Spleen (tissue), 7 donors: ENCODE measurements at regions not wholly inside any gene's neighbourhood (a gene's known extent, or its start where the extent isn't known, plus 50 kb on each side); places are given as distances from the start of the nearest gene placed in this dataset.

Experiments
- CTCF ChIP-seq, 11 experiments: fragments of 200-600 bp in 7 of 11; fragments of 450-650 bp in 4 of 11; sonication (generic) in 4 of 11; IDR thresholded peaks in 8 of 11; conservative IDR thresholded peaks in 3 of 11; 1 replicate in 7 of 11; 2 replicates in 4 of 11; pipeline versions ENCODE4 v1.4.0 to v1.8.0; 2016 to 2021; ENCODE audit warnings: antibody characterized with exemption in 11 of 11, inconsistent platforms in 4 of 11, mild to moderate bottlenecking in 1 of 11
- POLR2A ChIP-seq, 3 donors: fragments of 450-650 bp; IDR thresholded peaks; one replicate each; pipeline ENCODE4 v1.5.1; 2017; ENCODE audit warnings: antibody characterized with exemption in 3 of 3, mild to moderate bottlenecking in 1 of 3
- POLR2AphosphoS5 ChIP-seq, 3 donors: sonication (generic); formaldehyde crosslinking; IDR thresholded peaks; one replicate each; pipeline ENCODE4 v1.5.1; 2017; ENCODE audit warnings: antibody characterized with exemption in 3 of 3
- donor health status: DM: no; HTN: no; CAD: no; lungs with moderate emphysema.
- donor health status: DM: no; HTN: no; CAD: no.
- donor health status: DM: no; HTN: no; CAD: no.

DNA sequence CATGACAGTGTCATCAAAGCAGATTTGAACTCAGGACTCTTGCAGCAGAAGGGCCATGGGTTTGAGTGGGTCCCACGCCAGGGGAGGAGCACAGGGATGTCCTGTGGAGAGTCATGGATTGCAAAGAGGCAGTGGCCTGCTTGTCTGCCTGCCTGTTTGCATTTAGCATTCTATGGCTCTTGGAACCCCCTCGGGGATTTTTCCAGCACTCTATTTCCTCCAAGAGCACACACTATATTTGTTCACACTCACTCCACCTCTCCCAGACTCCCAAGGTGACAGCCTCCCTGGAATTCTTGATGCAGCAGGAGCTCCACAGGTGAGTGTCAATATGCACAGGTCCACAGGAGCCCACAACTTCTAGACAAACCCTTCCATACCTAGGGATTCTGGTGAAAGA, 73.1 kb upstream of the LRRN2 start:
- TF ChIP-seq CTCF (IDR thresholded peaks at IDR 0.05 in 8 of 11, conservative IDR thresholded peaks at IDR 0.05 in 3 of 11): no peak
- TF ChIP-seq POLR2A (IDR thresholded peaks at IDR 0.05): no peak
- TF ChIP-seq POLR2AphosphoS5 (IDR thresholded peaks at IDR 0.05): no peak
